Astrocyte (in vitro differentiated cells and primary cell): ENCODE measurements at regions not wholly inside any gene's neighbourhood (a gene's known extent, or its start where the extent isn't known, plus 50 kb on each side); places are given as distances from the start of the nearest gene placed in this dataset.

ENCODE experiments used
- CTCF ChIP-seq: IDR thresholded peaks from 2 replicates; pipeline ENCODE4 v1.5.1; 2011; ENCODE audit warnings: low read depth, mild to moderate bottlenecking, inconsistent platforms, low read length, moderate library complexity; ENCODE audit not compliant: insufficient read depth
- EZH2 ChIP-seq: IDR thresholded peaks from 2 replicates; pipeline ENCODE4 v1.6.1; 2012; ENCODE audit warnings: mild to moderate bottlenecking, low read length, inconsistent platforms; ENCODE audit not compliant: insufficient read depth

- TF ChIP-seq EZH2 (no peak), CTCF (no peak)
These were observed 723.8 kb upstream of the FLRT2 start for GRCh38 chr14:84806181-84806580.
